Embryonic facial prominence (tissue), 1 donor: ENCODE measurements at regions not wholly inside any gene's neighbourhood (a gene's known extent, or its start where the extent isn't known, plus 50 kb on each side); places are given as distances from the start of the nearest gene placed in this dataset.

Experiments
- DNase-seq: peaks from one replicate; pipeline ENCODE4 v3.0.0-alpha.2; 2016; ENCODE audit errors: extremely low spot score

GRCh38 chr3:170752571-170753155 is 117.3 kb downstream of the RPL22L1 start:
- DNase-seq: no peak

- DNase-seq: no peak
Observed at GRCh38 chr3:170751899-170752293, 118.1 kb downstream of the RPL22L1 start.

GRCh38 chr3:170751083-170751898 is 118.7 kb downstream of the RPL22L1 start:
- DNase-seq: peak; percentile 26

GRCh38 chr3:170750478-170750830 is 119.5 kb downstream of the RPL22L1 start:
- DNase-seq: no peak

GRCh38 chr3:170749765-170750477 is 120.1 kb downstream of the RPL22L1 start:
- no peak for DNase-seq

- no peak for DNase-seq
Observed at GRCh38 chr3:170749185-170749584, 120.8 kb downstream of the RPL22L1 start.

GRCh38 chr3:170746175-170746942 is 123.6 kb downstream of the RPL22L1 start:
- DNase-seq: no peak

- no peak for DNase-seq
Observed at GRCh38 chr3:170745211-170745718, 124.7 kb downstream of the RPL22L1 start.

- no peak for DNase-seq
Observed at GRCh38 chr3:170741756-170742529, 128.1 kb downstream of the RPL22L1 start.

- DNase-seq: peak; percentile 34
Observed at GRCh38 chr3:170740726-170741591, 129.0 kb downstream of the RPL22L1 start.

GRCh38 chr3:170740285-170740684 is 129.7 kb downstream of the RPL22L1 start:
- DNase-seq: no peak

- no peak for DNase-seq
Observed at GRCh38 chr3:170739410-170739809, 130.6 kb downstream of the RPL22L1 start.

GRCh38 chr3:170738766-170739165 is 131.2 kb downstream of the RPL22L1 start:
- no peak for DNase-seq

- DNase-seq: no peak
Observed at GRCh38 chr3:170737498-170738162, 132.4 kb downstream of the RPL22L1 start.

GRCh38 chr3:170735821-170736220 is 134.2 kb downstream of the RPL22L1 start:
- DNase-seq: no peak

GRCh38 chr3:170734735-170735065 is 135.3 kb downstream of the RPL22L1 start:
- no peak for DNase-seq

GRCh38 chr3:170734043-170734734 is 135.8 kb downstream of the RPL22L1 start:
- DNase-seq: no peak

- DNase-seq: no peak
Observed at GRCh38 chr3:170732660-170733245, 137.2 kb downstream of the RPL22L1 start.

- no peak for DNase-seq
Observed at GRCh38 chr3:170731281-170731680, 138.7 kb downstream of the RPL22L1 start.
